ENCODE measurements at regions not wholly inside any gene's neighbourhood (a gene's known extent, or its start where the extent isn't known, plus 50 kb on each side); places are given as distances from the start of the nearest gene placed in this dataset.
"Not testable (repeated sequence)": the region's sequence is repeated elsewhere in the genome, so short reads cannot be mapped to it uniquely, and the experiment has no call there.

DNA sequence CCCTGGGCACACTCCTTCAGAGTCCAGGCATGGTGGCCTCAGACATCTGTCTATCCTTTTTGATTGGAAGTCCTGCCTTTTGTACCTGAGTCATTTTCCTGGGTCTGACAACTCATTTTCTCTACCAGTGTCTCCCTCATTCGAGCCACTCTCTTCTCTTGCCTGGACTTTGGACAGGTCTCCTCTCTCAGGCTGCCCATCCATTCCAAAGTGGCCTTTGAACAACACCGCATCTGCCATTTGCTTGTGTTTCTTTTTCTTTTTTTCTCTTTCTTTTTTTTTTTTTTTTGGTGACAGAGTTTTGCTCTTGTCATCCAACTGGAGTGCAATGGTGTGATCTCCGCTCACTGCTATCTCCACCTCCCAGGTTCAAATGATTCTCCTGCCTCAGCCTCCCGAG, 142.1 kb upstream of the COBL start:
- no peak for DNase-seq

DNA sequence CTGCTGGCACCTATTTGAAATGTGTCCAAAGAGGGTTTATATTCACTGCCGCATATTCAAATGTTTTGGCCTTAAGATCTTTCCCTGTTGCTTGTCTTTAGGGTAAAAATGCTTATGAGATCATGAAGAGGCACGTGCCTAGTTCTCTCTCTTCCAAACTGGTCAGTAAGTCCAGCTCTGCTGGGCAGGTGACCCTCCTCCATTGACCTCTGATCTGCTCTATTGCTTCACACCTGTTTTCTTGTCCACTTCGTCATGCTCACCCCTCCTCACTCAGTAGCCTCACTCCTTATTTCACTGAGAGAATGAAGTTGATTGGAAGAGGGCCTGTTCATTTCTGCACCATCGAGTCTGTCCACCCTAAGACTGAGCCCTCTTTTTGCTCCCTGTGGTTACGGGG, 140.5 kb upstream of the COBL start:
- no peak for DNase-seq

GRCh38 chr7:51456431-51457060, 139.9 kb upstream of the COBL start:
- no peak for DNase-seq

DNA sequence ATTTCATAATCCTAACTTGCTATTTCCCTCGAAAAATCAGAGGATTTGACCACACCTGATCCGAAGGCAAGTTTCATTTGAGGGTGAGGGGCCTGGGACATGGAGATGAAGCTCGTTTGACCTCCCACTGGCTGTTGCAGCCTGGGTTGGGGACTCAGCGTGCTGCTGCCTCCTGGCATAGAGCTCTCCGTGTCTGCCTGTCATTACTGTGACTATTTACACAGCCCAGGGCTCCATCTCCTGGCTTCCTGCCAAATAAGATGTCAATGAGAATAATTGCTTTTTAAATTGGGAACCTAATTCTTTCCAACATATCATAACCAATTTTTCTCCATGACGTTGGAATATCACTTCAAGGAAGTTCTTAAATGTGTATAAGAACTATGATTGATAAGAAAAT, 139.3 kb upstream of the COBL start:
- no peak for DNase-seq

DNA sequence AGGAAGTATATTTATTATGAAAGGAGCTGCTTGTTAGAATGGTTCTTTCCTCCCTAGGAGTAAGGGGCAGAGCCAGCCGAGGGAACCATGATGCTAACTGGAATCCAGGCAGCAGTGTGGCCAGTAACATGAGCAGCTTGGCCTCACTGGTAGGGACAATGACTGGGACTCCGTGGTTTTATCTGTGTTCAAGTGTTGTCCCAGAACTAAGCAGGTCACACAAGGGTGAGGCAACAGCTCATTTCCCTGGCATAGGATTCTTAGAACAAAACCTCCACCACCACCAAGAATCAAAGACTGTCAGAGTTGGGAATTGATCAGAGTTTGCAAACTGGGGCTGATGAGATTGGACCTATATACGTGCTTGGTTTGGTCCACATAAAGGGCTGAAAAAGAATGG, 138.9 kb upstream of the COBL start:
- DNase-seq, result no peak

GRCh38 chr7:51455086-51455485, 138.5 kb upstream of the COBL start:
- DNase-seq, result no peak

DNA sequence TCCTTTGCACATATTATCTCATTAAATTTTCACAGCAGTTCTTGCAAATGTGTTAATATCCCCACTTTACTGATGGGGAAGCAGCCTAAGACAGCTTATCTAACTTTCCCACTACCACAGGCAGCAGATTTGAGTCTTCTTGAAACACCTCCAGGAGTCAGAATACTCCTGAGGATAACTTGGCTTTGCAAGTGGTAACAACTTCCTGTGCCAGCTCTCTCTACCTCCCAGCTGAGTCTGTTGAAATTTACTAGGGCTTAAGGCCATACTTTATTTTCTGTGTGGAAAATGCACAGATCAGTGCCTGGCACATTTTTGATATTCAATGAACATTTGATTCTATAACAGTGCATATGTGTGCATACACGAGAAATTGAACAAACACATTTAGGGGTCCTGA, 136.1 kb upstream of the COBL start:
- no peak for DNase-seq

GRCh38 chr7:51451751-51452476, 135.3 kb upstream of the COBL start:
- DNase-seq, result no peak

DNA sequence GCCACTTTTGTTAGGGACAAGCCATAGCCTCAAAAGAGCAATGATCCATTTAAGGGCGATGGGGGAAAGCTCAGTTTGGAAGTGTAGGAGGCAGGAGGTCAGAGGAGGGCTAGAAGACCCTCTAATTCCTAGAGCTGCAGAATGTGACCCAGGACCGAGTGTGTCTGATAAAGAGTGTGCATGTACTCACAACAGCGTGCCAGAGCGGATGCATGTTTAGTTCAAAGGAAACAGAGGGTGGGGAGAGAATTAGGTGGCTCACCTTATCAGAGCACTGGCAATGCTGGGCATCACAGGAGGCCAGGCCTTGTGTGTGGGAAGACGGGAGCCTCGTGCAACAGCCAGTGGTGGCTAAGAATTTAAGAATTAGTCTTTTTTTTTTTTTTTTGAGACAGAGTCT, 133.9 kb upstream of the COBL start:
- no peak for DNase-seq

- DNase-seq, result no peak
These were observed 130.2 kb upstream of the COBL start for GRCh38 chr7:51446785-51447184.

DNA sequence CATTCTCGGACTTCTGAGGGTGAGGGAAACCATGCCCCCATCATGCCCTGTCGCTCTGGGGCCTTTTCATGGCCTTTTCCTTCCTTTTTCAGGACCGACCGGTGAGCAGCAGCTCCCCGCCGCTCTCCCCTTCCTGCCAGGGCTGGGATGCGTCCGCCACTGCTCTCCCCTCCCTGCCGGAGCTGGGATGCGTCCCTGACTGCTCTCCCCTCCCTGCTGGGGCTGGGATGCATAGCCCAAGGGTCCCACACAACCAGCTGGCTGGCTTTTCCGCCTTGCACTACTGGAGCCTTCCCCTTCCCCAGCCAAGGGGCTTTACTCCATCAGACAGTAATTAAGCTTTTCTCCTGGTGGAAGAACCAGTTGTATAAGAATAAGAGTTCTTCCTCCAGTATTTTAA, 129.7 kb upstream of the COBL start:
- DNase-seq, result no peak

DNA sequence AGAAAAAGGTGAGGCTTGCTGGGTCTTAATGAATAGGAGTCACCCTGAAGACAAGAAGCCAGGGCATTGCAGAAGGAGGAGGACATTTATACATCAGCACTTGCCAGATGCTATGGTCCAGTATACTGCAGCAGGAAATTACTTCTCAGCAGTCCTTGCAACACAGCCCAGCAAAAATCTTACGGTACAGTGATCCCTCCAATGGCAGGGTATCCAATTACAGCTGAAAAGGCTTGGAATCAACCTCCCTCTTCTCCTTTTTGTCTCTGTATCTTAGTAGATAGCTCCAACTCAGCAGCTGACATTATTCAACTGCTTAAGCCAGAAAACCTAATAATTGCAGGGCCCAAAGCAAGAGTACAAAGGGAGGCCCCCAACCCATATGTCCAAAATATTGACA, 128.3 kb upstream of the COBL start:
- DNase-seq, result no peak

- DNase-seq, result peak in 1 of 2 experiments; percentile 6
These were observed 114.0 kb upstream of the COBL start for GRCh38 chr7:51430480-51431086.

DNA sequence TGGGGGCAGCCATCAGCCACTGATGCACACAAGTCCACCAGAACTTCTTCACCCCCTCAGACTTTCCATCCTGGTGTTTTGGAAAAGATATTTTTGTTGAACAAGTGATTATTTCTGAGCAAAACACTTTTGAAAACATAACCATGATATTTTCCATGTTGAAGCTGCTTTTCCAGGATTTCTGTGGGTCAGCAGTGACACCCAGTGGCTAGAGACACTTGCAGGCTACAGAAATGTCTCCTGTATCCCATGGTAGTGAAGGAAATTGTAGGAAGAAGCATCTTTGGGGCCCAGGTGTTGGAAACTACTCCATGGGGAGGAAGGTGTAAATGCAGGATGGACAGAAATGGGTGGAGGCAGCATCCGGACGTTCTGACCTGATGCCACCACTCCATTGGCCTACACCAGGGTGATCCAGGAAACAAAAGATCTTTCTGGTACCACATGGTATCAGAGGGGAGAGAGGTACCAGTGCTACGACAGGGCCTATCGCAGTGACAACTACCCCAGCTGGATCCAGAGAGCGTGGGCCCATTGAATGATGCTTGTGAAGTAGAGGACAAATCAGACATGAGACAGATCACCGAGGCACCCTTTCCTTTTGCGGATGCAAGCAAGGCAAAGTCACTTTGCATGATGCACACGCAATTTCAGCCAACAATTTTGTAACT, 111.7 kb upstream of the COBL start:
- DNase-seq, result no peak

DNA sequence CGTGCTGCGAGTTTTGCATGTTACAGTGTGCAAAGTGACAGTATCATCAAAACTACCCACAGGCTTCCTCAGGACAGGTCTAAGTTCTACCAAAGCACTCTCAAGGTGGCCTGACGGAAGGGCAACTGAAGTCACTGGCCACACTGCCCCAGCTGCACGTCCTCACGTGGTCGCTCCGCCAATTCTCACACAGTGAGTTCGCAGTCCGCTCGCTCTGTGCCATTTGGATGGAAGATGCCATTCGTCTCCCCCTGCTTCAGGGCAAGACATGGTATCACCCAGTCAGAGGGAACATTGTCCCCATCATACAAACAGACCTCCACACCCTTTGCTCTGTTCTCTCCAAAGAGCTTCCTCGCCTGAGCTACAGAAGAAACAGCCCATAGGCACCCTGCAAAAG, 109.6 kb upstream of the COBL start:
- DNase-seq, result no peak

- DNase-seq, result not testable (repeated sequence)
These were observed 93.3 kb upstream of the COBL start for GRCh38 chr7:51409934-51410333.

DNA sequence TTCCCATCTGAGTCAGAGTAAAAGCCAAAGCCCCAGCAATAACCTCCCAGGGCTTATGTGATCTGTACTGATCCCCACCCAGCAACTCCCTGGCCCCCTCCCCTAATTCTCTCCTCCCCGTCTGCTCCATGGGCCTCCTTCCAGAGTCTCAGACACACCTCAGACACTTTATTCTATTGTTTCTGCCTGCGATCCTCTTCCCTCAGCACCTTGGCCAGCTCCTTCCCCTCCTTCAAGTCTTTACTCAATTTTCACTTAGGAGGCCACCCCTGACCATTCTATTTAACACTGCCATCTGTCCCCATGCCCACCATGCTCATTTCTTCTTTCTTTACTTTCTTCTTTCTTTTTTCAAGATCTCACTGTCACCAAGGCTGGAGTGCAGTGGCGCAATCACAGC, 81.0 kb upstream of the COBL start:
- not testable (repeated sequence) for DNase-seq

DNA sequence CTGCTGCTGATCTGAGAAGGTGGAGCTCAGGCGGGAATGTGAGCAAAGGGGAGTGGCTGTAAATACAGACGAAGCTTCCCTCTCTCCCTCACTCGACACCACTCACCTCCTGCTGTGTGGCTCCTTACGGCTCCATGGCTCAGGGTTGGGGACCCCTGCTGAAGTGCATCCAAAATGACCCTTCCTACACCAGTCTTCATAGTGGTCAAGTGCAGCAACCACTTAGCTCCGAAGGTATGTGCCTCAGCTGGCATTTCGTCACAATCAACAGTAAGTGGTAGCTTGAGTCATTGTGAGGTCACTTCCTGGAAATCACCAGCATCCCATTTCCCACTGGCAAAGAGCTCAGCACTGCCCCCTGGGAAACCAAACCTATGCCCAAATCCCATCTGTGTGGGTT, 76.4 kb upstream of the COBL start:
- DNase-seq, result not testable (repeated sequence)

GRCh38 chr7:51389952-51390351, 73.3 kb upstream of the COBL start:
- DNase-seq, result not testable (repeated sequence)

- DNase-seq, result not testable (repeated sequence)
These were observed 72.7 kb upstream of the COBL start for GRCh38 chr7:51389216-51389812.

- not testable (repeated sequence) for DNase-seq
These were observed 71.6 kb upstream of the COBL start for GRCh38 chr7:51388241-51388640.

GRCh38 chr7:51386806-51387568, 70.4 kb upstream of the COBL start:
- DNase-seq, result not testable (repeated sequence)

DNA sequence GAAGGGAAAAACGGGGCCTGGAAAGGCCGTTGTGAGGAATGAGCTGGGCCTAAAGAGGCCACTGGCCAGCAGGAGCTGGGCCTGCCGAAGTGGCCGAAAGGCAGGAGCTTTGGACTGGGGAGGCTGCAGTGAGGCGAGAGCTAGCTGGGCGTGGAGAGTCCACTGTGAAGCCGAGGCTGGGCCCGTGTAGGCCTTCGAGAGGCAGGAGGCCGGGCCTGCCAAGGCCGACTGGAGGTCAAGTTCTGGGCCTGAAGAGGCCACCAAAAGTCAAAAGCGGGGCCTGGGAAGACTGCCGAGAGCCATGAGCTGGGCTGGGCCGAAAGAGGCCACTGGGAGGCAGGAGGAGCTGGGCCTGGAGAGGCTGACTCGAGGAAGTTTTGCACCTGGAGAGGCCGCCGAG, 69.6 kb upstream of the COBL start:
- DNase-seq, result not testable (repeated sequence)
